ENCODE measurements at regions not wholly inside any gene's neighbourhood (a gene's known extent, or its start where the extent isn't known, plus 50 kb on each side); places are given as distances from the start of the nearest gene placed in this dataset.
"Not testable (repeated sequence)": the region's sequence is repeated elsewhere in the genome, so short reads cannot be mapped to it uniquely, and the experiment has no call there.

- intact Hi-C loops (cut with DNase I) = loop anchor here (5.0 kb wide), 1 partner anchor 93 kb away; no protein-coding TSS in a partner anchor
- ATAC-seq (no peak), DNase-seq (ENCODE audit: low spot score) (no peak)
Observed at GRCh38 chr4:23455456-23456158, 434.2 kb downstream of the PPARGC1A start.

GRCh38 chr4:23441530-23442069 is 448.2 kb downstream of the PPARGC1A start:
- no peak for DNase-seq (ENCODE audit: low spot score)
- intact Hi-C loops (cut with DNase I) = no loop called here
- no peak for ATAC-seq

GRCh38 chr4:23438764-23439163 is 451.1 kb downstream of the PPARGC1A start:
- intact Hi-C loops (cut with DNase I) = no loop called here
- no peak for DNase-seq (ENCODE audit: low spot score)
- no peak for ATAC-seq

GRCh38 chr4:23429497-23429896 is 460.4 kb downstream of the PPARGC1A start:
- intact Hi-C loops (cut with DNase I) = no loop called here
- DNase-seq (ENCODE audit: low spot score) (no peak), ATAC-seq (no peak)

GRCh38 chr4:23425570-23425969 is 464.3 kb downstream of the PPARGC1A start:
- DNase-seq (ENCODE audit: low spot score) = no peak
- no peak for ATAC-seq
- intact Hi-C loops (cut with DNase I) = no loop called here

GRCh38 chr4:23423540-23423939 is 466.3 kb downstream of the PPARGC1A start:
- intact Hi-C loops (cut with DNase I) = no loop called here
- DNase-seq (ENCODE audit: low spot score) = no peak
- no peak for ATAC-seq

GRCh38 chr4:23422878-23423277 is 467.0 kb downstream of the PPARGC1A start:
- intact Hi-C loops (cut with DNase I) = no loop called here
- DNase-seq (ENCODE audit: low spot score) (no peak), ATAC-seq (no peak)

- ATAC-seq (no peak), DNase-seq (ENCODE audit: low spot score) (no peak)
- intact Hi-C loops (cut with DNase I) = no loop called here
Observed at GRCh38 chr4:23413631-23414030, 476.2 kb downstream of the PPARGC1A start.

- intact Hi-C loops (cut with DNase I) = no loop called here
- DNase-seq (ENCODE audit: low spot score) (no peak), ATAC-seq (no peak)
Observed at GRCh38 chr4:23412701-23413100, 477.1 kb downstream of the PPARGC1A start.

GRCh38 chr4:23408913-23409312 is 480.9 kb downstream of the PPARGC1A start:
- ATAC-seq; intact Hi-C loops (cut with DNase I); DNase-seq (ENCODE audit: low spot score): not testable (repeated sequence)

GRCh38 chr4:23401572-23401971 is 488.3 kb downstream of the PPARGC1A start:
- no peak for DNase-seq (ENCODE audit: low spot score)
- no peak for ATAC-seq
- intact Hi-C loops (cut with DNase I) = no loop called here

- peak; percentile 77 for ATAC-seq
- intact Hi-C loops (cut with DNase I) = no loop called here
- no peak for DNase-seq (ENCODE audit: low spot score)
Observed at GRCh38 chr4:23392860-23393458, 496.9 kb downstream of the PPARGC1A start.

GRCh38 chr4:23390246-23390645 is 499.6 kb downstream of the PPARGC1A start:
- ATAC-seq (no peak), DNase-seq (ENCODE audit: low spot score) (no peak)
- intact Hi-C loops (cut with DNase I) = no loop called here

- no peak for DNase-seq (ENCODE audit: low spot score)
- intact Hi-C loops (cut with DNase I) = no loop called here
- ATAC-seq = no peak
Observed at GRCh38 chr4:23388699-23389395, 501.0 kb downstream of the PPARGC1A start.

- no peak for ATAC-seq
- DNase-seq (ENCODE audit: low spot score) = no peak
- intact Hi-C loops (cut with DNase I) = no loop called here
Observed at GRCh38 chr4:23388255-23388654, 501.6 kb downstream of the PPARGC1A start.

- intact Hi-C loops (cut with DNase I) = no loop called here
- ATAC-seq (no peak), DNase-seq (ENCODE audit: low spot score) (no peak)
Observed at GRCh38 chr4:23384741-23385140, 505.1 kb downstream of the PPARGC1A start.

GRCh38 chr4:23382879-23383278 is 507.0 kb downstream of the PPARGC1A start:
- DNase-seq (ENCODE audit: low spot score) (no peak), ATAC-seq (no peak)
- intact Hi-C loops (cut with DNase I) = no loop called here

GRCh38 chr4:23374259-23374658 is 515.6 kb downstream of the PPARGC1A start:
- DNase-seq (ENCODE audit: low spot score) (no peak), ATAC-seq (no peak)
- intact Hi-C loops (cut with DNase I) = no loop called here

GRCh38 chr4:23373261-23373660 is 516.6 kb downstream of the PPARGC1A start:
- ATAC-seq (peak; percentile 28), DNase-seq (ENCODE audit: low spot score) (no peak)
- intact Hi-C loops (cut with DNase I) = no loop called here

GRCh38 chr4:23371533-23371932 is 518.3 kb downstream of the PPARGC1A start:
- no peak for DNase-seq (ENCODE audit: low spot score)
- ATAC-seq = no peak

More at GRCh38 chr4:23371533-23371932, 518.3 kb downstream of the PPARGC1A start:
- intact Hi-C loops (cut with DNase I) = no loop called here

Measured in sciatic nerve (tissue), 2 donors.